ENCODE measurements at regions not wholly inside any gene's neighbourhood (a gene's known extent, or its start where the extent isn't known, plus 50 kb on each side); places are given as distances from the start of the nearest gene placed in this dataset.
"Not testable (repeated sequence)": the region's sequence is repeated elsewhere in the genome, so short reads cannot be mapped to it uniquely, and the experiment has no call there.

DNA sequence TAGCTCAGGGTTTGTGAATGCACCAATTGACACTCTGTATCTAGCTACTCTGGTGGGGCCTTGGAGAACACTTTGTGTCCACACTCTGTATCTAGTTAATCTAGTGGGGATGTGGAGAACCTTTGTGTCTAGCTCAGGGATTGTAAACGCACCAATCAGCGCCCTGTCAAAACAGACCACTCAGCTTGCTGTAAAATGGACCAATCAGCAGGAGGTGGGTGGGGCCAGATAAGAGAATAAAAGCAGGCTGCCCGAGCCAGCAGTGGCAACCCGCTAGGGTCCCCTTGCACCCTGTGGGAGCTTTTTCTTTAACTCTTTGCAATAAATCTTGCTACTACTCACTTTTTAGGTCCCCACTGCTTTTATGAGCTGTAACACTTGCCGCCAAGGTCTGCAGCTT lies 115.6 kb upstream of the MBNL1 start:
- not testable (repeated sequence) for H3K4me2 ChIP-seq (ENCODE audit: low read depth, low read length, poor library complexity, severe bottlenecking); H4K20me1 ChIP-seq (ENCODE audit: insufficient read depth, low read depth, low read length)

DNA sequence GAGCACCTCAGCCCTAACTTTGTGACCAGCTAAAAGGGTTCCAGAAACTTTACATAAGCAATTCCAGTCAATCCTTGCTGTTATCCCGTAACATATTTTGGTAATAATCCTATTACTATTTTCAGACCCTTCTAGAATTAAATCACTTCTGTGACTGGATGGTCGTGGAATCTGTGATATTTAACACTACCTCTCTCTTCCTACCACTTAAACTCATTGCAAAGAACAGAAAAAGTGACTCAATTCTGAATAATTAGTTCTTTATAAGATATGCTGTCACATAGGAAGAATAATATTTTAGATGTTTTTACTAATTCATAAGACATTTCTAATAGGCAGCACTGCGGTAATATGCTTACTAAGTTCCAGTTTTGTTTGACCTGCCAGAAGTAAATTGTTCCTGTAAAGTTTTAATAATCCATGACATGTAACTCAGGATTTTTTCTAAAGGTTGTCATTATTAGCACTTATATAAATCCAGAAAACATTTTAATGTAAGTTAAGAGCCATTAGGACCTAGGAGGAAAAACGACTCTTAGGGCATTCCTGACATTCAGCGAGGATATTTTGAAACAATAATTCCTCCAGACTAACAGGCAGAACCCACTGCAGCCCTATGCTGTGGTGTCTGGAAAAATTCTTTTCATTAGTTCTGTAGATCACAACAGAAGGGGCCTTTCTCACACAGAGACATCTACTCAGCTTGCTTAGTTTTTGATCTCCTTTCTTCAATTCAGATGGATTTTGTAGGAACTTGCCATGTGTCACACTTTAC lies 113.3 kb upstream of the MBNL1 start:
- Histone ChIP-seq H3K9me3 (ENCODE audit: low read length) (no peaks in the 10 kb centered on the region), H3K79me2 (ENCODE audit: low read length) (no peaks in the 10 kb centered on the region), H3K4me2 (ENCODE audit: low read depth, low read length, poor library complexity, severe bottlenecking) (no peak overlapping the region), H3K4me3 (ENCODE audit: low read length) (no peak overlapping the region), H3K27ac (ENCODE audit: low read length) (no peak overlapping the region), H3K9me2 (replicated peaks; ENCODE audit: insufficient read depth, low read length) (no peaks in the 10 kb centered on the region), H2AFZ (ENCODE audit: low read length) (no peak overlapping the region), H3K27me3 (ENCODE audit: low read length) (no peaks in the 10 kb centered on the region), H3K4me1 (ENCODE audit: low read length) (peaks cover 2% of the 10 kb centered on the region; the same call in 1 of the 2 replicates), H4K20me1 (ENCODE audit: insufficient read depth, low read depth, low read length) (no peaks in the 10 kb centered on the region), H3K9ac (ENCODE audit: low read length) (no peak overlapping the region), H3K36me3 (ENCODE audit: insufficient read depth, low read length) (no peaks in the 10 kb centered on the region)
- no peak for DNase-seq

More for the DNA sequence above, 115.6 kb upstream of the MBNL1 start:
- H3K9me2 ChIP-seq (replicated peaks; ENCODE audit: insufficient read depth, low read length); H3K27me3 ChIP-seq (ENCODE audit: low read length); DNase-seq; H3K79me2 ChIP-seq (ENCODE audit: low read length); H3K4me1 ChIP-seq (ENCODE audit: low read length); H3K9ac ChIP-seq (ENCODE audit: low read length); H3K9me3 ChIP-seq (ENCODE audit: low read length); H2AFZ ChIP-seq (ENCODE audit: low read length); H3K36me3 ChIP-seq (ENCODE audit: insufficient read depth, low read length); H3K4me3 ChIP-seq (ENCODE audit: low read length); H3K27ac ChIP-seq (ENCODE audit: low read length): not testable (repeated sequence)

DNA sequence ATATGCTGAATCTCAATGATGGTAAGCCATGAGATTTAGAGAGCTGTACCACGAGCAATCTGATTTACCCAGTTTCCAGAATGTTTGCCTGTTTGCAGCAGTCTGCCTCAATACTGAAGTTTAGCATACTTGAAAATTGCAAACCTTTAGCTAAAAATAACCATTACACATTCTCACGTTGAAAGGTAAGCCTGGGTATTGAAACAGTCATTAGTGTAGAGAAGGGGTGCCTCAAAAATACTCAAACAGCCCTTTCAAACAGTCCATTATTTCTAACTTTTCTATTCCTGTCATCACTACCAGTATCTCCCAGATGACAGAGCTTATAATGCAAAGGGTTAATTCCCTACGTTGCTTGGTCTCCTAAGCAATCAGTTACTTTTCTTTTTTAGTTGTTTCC lies 111.8 kb upstream of the MBNL1 start:
- no peak overlapping the region for H3K27ac ChIP-seq (ENCODE audit: low read length)
- no peaks in the 10 kb centered on the region for H3K9me3 ChIP-seq (ENCODE audit: low read length)
- H3K27me3 ChIP-seq (ENCODE audit: low read length): no peaks in the 10 kb centered on the region
- H3K9ac ChIP-seq (ENCODE audit: low read length): no peak overlapping the region
- H3K36me3 ChIP-seq (ENCODE audit: insufficient read depth, low read length): no peaks in the 10 kb centered on the region
- no peaks in the 10 kb centered on the region for H3K79me2 ChIP-seq (ENCODE audit: low read length)
- no peak overlapping the region for H2AFZ ChIP-seq (ENCODE audit: low read length)
- no peak for DNase-seq
- no peaks in the 10 kb centered on the region for H4K20me1 ChIP-seq (ENCODE audit: insufficient read depth, low read depth, low read length)
- H3K9me2 ChIP-seq (replicated peaks; ENCODE audit: insufficient read depth, low read length): no peaks in the 10 kb centered on the region
- H3K4me1 ChIP-seq (ENCODE audit: low read length): no peaks in the 10 kb centered on the region
- no peak overlapping the region for H3K4me2 ChIP-seq (ENCODE audit: low read depth, low read length, poor library complexity, severe bottlenecking)
- no peak overlapping the region for H3K4me3 ChIP-seq (ENCODE audit: low read length)

DNA sequence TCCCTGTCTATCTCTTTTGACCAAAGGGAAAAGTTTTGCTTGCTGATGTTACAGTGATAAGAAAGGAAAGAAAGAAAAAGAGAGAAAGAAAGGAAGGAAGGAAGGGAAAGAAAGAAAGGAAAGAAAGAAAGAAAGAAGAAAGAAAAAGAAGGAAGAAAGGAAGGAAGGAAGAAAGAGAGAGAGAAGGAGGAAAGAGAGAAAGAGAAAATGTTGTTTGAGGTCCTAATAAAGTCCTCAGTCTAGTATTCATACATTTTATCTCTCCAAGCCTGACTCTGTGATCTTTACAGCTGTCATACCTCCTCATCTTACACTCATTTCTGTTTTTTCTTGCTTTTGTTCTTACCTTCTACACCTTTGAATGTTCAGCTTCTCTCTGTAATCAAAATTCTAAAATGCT lies 111.4 kb upstream of the MBNL1 start:
- no peaks in the 10 kb centered on the region for H3K79me2 ChIP-seq (ENCODE audit: low read length)
- H3K4me1 ChIP-seq (ENCODE audit: low read length): no peaks in the 10 kb centered on the region
- H3K27ac ChIP-seq (ENCODE audit: low read length): no peak overlapping the region
- no peak overlapping the region for H3K9ac ChIP-seq (ENCODE audit: low read length)
- no peaks in the 10 kb centered on the region for H3K27me3 ChIP-seq (ENCODE audit: low read length)
- H3K36me3 ChIP-seq (ENCODE audit: insufficient read depth, low read length): no peaks in the 10 kb centered on the region
- H4K20me1 ChIP-seq (ENCODE audit: insufficient read depth, low read depth, low read length): no peaks in the 10 kb centered on the region
- H3K4me2 ChIP-seq (ENCODE audit: low read depth, low read length, poor library complexity, severe bottlenecking): no peak overlapping the region
- no peaks in the 10 kb centered on the region for H3K9me3 ChIP-seq (ENCODE audit: low read length)
- H3K9me2 ChIP-seq (replicated peaks; ENCODE audit: insufficient read depth, low read length): no peaks in the 10 kb centered on the region
- H2AFZ ChIP-seq (ENCODE audit: low read length): no peak overlapping the region
- no peak overlapping the region for H3K4me3 ChIP-seq (ENCODE audit: low read length)
- no peak for DNase-seq

DNA sequence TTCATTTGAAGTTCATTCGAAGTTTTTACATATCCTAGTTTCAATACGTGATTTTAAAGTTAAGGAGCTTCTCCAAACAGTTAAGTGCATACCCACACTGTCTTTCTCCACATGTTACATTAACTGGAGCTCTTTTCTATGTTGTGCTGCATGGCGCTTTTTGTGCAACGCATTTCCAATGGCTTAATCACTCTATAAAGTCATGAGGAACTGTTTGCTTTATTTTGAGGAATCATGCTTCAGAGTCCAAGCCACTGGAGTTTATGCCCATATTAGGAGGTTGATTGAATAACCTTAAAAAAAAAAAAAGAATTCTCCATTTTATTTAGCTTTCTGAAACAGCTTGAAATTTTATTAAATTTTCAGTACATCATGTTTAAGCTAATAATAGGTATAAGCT lies 109.4 kb upstream of the MBNL1 start:
- no peaks in the 10 kb centered on the region for H3K9me2 ChIP-seq (replicated peaks; ENCODE audit: insufficient read depth, low read length)
- H3K9me3 ChIP-seq (ENCODE audit: low read length): no peaks in the 10 kb centered on the region
- no peak overlapping the region for H2AFZ ChIP-seq (ENCODE audit: low read length)
- H4K20me1 ChIP-seq (ENCODE audit: insufficient read depth, low read depth, low read length): no peaks in the 10 kb centered on the region
- no peak overlapping the region for H3K4me3 ChIP-seq (ENCODE audit: low read length)
- H3K4me2 ChIP-seq (ENCODE audit: low read depth, low read length, poor library complexity, severe bottlenecking): no peak overlapping the region
- H3K36me3 ChIP-seq (ENCODE audit: insufficient read depth, low read length): no peaks in the 10 kb centered on the region
- no peak overlapping the region for H3K9ac ChIP-seq (ENCODE audit: low read length)
- no peak for DNase-seq
- no peak overlapping the region for H3K27ac ChIP-seq (ENCODE audit: low read length)
- no peaks in the 10 kb centered on the region for H3K4me1 ChIP-seq (ENCODE audit: low read length)
- H3K27me3 ChIP-seq (ENCODE audit: low read length): no peaks in the 10 kb centered on the region
- H3K79me2 ChIP-seq (ENCODE audit: low read length): no peaks in the 10 kb centered on the region

DNA sequence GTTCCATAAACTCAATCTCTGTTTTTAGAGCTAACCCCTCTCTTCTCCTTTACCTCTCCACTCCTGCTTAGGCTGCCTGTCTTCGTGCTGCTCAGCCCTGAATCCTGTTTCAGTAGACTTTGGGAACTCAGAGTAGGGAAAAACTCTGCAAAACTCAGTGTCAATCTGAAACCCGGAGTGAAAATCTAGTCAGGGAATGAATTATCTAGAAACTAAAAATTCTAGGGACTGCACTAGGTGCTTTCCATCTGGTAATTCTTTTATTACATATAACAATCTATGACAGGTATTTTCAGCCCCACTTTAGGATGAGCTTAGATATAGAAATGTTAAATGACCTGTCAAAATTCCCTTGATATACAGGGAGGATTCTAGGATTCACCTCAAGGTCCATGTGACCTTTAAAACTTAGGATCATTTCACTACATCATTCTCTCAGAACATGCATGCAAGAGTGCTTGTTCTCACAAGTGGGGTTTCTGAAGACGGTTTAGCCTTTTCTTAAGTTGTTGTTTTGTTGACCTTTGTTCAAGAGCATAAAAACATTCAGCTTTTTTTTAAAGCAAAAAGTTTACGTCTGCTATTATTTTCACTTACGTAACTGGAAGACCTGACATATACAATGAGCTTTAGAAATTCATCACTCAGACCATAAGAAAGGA lies 108.2 kb upstream of the MBNL1 start:
- Histone ChIP-seq H3K4me3 (ENCODE audit: low read length) (no peak overlapping the region), H2AFZ (ENCODE audit: low read length) (no peak overlapping the region), H3K9me2 (replicated peaks; ENCODE audit: insufficient read depth, low read length) (no peaks in the 10 kb centered on the region), H3K4me1 (ENCODE audit: low read length) (no peaks in the 10 kb centered on the region), H3K27ac (ENCODE audit: low read length) (no peak overlapping the region), H3K9me3 (ENCODE audit: low read length) (no peaks in the 10 kb centered on the region), H3K4me2 (ENCODE audit: low read depth, low read length, poor library complexity, severe bottlenecking) (no peak overlapping the region), H3K36me3 (ENCODE audit: insufficient read depth, low read length) (no peaks in the 10 kb centered on the region), H3K27me3 (ENCODE audit: low read length) (no peaks in the 10 kb centered on the region), H4K20me1 (ENCODE audit: insufficient read depth, low read depth, low read length) (no peaks in the 10 kb centered on the region), H3K9ac (ENCODE audit: low read length) (no peak overlapping the region), H3K79me2 (ENCODE audit: low read length) (no peaks in the 10 kb centered on the region)
- DNase-seq: no peak

DNA sequence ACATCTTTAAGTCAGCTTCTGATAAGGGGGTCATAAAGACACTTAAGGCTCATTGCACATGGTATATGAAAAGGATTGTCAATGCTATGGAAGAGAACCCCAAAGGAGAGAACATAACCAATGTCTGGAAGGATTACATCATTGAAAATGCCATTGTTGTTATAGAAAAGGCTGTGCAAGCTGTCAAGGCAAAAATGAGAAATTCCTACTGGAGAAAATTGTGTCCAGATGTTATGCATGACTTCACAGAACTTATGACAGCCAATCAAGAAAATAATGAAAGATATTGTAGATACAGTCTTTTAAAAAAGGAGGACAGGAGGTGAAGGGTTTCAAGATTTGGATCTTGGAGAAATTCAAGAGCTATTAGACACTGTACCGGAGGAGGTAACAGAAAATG lies 96.3 kb upstream of the MBNL1 start:
- Histone ChIP-seq H3K4me2 (ENCODE audit: low read depth, low read length, poor library complexity, severe bottlenecking) (no peak overlapping the region), H4K20me1 (ENCODE audit: insufficient read depth, low read depth, low read length) (no peaks in the 10 kb centered on the region), H3K4me3 (ENCODE audit: low read length) (no peak overlapping the region), H3K27ac (ENCODE audit: low read length) (no peak overlapping the region), H3K4me1 (ENCODE audit: low read length) (peaks cover 6% of the 10 kb centered on the region), H3K36me3 (ENCODE audit: insufficient read depth, low read length) (no peaks in the 10 kb centered on the region), H3K9me2 (replicated peaks; ENCODE audit: insufficient read depth, low read length) (no peaks in the 10 kb centered on the region), H3K9ac (ENCODE audit: low read length) (no peak overlapping the region), H2AFZ (ENCODE audit: low read length) (no peak overlapping the region), H3K9me3 (ENCODE audit: low read length) (no peaks in the 10 kb centered on the region), H3K27me3 (ENCODE audit: low read length) (no peaks in the 10 kb centered on the region), H3K79me2 (ENCODE audit: low read length) (no peaks in the 10 kb centered on the region)
- no peak for DNase-seq

DNA sequence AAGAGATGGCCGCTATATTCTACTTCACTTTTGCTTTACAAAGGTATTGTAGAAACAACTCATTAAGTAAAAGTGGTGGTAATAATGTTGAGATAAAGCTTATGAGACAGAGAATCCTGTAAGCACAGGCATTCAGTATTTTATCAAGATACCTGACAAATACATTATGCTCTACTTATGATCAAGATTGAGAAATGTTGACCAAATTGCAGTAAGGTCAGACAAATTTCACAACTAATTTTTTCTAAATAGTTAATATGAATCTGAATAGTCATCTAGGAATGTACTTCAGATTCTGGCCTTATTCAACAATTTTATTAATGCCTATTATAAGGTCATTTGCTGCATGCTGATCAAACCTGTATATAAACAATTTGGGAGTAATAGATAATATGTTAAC lies 95.1 kb upstream of the MBNL1 start:
- Histone ChIP-seq H3K4me2 (ENCODE audit: low read depth, low read length, poor library complexity, severe bottlenecking) (no peak overlapping the region), H3K9me3 (ENCODE audit: low read length) (no peaks in the 10 kb centered on the region), H2AFZ (ENCODE audit: low read length) (no peak overlapping the region), H3K27ac (ENCODE audit: low read length) (no peak overlapping the region), H4K20me1 (ENCODE audit: insufficient read depth, low read depth, low read length) (no peaks in the 10 kb centered on the region), H3K27me3 (ENCODE audit: low read length) (no peaks in the 10 kb centered on the region), H3K4me1 (ENCODE audit: low read length) (peaks cover 6% of the 10 kb centered on the region), H3K9me2 (replicated peaks; ENCODE audit: insufficient read depth, low read length) (no peaks in the 10 kb centered on the region), H3K79me2 (ENCODE audit: low read length) (no peaks in the 10 kb centered on the region), H3K36me3 (ENCODE audit: insufficient read depth, low read length) (no peaks in the 10 kb centered on the region), H3K4me3 (ENCODE audit: low read length) (no peak overlapping the region), H3K9ac (ENCODE audit: low read length) (no peak overlapping the region)
- DNase-seq: no peak
